NCI-H1417 treated with DMSO at 0.1 percent for 48 hours (cell line): ENCODE measurements at regions not wholly inside any gene's neighbourhood (a gene's known extent, or its start where the extent isn't known, plus 50 kb on each side); places are given as distances from the start of the nearest gene placed in this dataset.
"Not testable (repeated sequence)": the region's sequence is repeated elsewhere in the genome, so short reads cannot be mapped to it uniquely, and the experiment has no call there.

Source experiments
- DNase-seq: peaks from one replicate; lab custom pipeline; 2025; lab: John Stamatoyannopoulos, UW

- DNase-seq, result no peak
Observed at GRCh38 chr14:65834812-65835211, 422.3 kb downstream of the FUT8 start.

- DNase-seq, result no peak
Observed at GRCh38 chr14:65835501-65835900, 423.0 kb downstream of the FUT8 start.

- DNase-seq, result no peak
Observed at GRCh38 chr14:65838565-65838964, 426.0 kb downstream of the FUT8 start.

DNA sequence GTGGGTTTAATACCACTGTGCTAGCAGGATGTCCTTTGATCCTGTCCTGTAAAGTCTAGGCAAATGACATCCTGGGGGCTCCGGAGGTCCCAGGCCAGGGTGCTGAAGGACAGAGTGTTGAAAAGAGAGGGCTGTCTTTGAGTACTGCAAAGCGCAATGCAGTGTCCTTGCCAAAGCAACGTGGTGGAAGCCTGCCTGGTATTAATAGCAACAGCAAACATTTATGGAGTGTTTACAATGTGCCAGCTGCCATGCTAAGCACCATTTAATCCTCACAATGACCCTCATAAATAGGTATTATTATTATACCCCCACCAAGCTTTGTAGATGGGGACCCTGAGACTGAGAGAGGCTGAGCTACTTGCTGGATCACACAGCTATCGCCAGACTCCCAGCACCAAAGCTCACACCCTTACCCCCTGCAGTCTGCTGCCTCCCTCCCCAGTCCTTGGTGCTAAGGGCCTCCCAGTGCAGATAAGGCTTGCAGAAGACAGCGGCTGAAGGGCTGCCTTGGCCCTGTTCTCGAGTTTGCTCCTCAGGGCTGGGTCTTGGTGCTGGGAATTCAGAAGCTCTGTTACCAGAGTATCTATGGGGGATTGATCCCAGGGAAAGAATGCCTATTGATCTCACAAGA, 427.7 kb downstream of the FUT8 start:
- DNase-seq, result peak; percentile 79

- no peak for DNase-seq
Observed at GRCh38 chr14:65840786-65841185, 428.3 kb downstream of the FUT8 start.

DNA sequence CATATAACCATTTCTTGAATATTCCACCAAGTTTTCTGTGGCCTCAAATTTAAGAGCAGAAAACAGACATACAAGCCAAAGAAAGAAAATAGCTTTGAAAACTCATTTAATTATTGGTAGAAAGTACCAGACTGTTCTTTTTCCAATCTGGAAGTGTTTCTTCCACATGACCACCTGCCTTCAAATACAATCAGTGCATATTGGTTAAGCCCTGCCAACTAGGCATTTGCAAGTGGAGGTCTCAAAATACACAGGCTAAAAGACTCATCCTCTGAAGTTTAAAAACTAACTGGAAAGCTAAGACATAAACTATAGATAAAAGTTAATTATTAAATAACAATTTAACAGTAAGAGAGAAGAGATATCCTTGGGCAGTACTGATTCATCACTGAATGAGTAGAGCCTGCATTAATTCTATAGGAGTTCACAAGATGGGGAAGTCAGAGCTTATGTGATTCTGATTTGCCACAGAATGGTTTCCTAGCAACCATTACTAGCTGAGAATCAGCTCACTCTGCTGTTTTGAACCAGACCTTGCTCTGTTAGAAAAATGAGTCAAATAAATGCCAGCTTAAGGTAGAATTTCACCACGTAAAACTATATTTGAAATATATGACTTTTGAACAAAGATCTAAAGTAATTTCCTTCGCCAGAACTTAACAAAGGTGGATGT, 433.8 kb downstream of the FUT8 start:
- DNase-seq, result no peak

- no peak for DNase-seq
Observed at GRCh38 chr14:65847075-65847847, 434.7 kb downstream of the FUT8 start.

GRCh38 chr14:65847931-65848330, 435.4 kb downstream of the FUT8 start:
- DNase-seq, result not testable (repeated sequence)

DNA sequence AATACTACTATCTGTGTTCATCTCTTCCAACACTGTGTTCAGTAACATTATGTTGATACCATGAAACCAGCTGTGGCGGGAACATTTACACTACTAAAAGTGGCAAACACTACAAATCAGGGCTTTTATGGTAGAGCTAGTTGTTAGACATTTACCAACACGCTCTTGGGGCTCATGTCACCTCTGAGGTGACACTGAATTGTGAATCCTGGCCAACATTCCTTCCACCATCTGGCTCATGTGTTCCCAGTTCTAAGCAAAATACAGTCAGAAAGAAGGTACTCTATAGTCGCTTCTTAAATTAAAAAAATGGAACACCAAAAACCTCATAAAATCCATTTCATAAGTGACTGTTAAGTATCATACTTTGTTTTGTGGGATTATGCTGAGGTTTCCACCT, 436.6 kb downstream of the FUT8 start:
- DNase-seq, result no peak

DNA sequence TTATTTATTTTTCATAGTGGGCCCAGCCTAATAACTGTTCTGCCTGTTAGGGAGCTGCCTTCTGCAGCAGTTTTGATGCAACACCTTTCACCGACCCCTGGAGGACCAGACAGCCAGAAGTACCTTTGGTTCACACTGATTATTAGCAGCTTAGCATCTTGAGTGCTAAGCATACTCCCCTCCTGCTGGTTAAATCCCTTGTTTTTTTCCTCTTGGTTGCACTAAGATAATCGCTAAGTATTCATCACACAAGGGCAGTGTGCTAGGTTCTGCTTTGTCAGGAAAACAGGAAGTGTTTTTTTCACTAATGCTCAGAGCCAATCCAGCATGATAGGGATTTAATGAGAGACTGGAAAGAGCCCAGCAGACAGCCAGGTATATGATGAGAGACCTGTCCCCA, 437.0 kb downstream of the FUT8 start:
- DNase-seq, result peak; percentile 37

- no peak for DNase-seq
Observed at GRCh38 chr14:65850429-65851135, 438.1 kb downstream of the FUT8 start.

GRCh38 chr14:65852689-65853088, 440.2 kb downstream of the FUT8 start:
- DNase-seq, result no peak

DNA sequence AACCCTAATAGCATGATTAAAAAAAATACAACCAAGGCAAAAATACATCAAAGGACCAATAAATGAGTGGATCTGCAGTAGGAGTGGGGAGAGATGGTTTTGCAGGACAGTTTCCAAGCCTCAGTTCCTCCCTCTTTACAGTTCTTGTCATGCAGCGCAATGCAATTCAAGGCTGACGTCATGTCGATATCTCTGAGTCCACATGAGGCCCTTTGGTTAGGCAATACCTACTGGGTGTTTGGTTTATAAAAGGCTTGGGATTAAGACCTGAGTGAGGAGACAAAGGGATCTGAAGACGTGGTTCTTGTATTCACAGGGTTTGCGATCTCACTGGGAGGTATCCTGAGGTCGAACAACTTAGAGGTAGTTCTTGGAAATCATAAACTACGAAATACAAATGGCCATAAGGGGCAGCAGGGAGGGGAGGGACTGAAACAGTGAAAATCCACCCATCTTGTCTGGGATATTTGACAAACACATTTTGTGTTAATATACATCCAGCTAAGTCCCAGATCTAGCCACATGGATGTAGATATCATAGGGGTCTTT, 441.0 kb downstream of the FUT8 start:
- no peak for DNase-seq

DNA sequence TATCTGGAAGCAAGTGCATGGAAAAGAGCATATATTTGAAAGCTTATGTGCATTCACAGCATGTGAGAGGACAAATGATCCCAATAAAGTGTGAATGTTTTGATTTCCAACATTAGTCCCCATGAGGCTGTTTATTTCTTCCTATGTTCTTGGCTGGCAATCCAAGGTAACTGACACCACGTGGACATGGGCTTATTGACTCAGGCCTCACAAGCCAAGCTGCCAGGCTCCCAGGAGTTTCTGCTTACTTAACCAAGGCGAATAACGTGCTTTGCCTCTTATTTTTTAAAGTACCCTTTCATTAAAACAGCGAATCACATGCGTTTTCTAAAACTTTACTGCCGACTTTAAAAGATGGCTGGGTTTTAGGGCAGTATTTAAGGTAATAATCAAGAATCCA, 441.7 kb downstream of the FUT8 start:
- DNase-seq, result no peak

DNA sequence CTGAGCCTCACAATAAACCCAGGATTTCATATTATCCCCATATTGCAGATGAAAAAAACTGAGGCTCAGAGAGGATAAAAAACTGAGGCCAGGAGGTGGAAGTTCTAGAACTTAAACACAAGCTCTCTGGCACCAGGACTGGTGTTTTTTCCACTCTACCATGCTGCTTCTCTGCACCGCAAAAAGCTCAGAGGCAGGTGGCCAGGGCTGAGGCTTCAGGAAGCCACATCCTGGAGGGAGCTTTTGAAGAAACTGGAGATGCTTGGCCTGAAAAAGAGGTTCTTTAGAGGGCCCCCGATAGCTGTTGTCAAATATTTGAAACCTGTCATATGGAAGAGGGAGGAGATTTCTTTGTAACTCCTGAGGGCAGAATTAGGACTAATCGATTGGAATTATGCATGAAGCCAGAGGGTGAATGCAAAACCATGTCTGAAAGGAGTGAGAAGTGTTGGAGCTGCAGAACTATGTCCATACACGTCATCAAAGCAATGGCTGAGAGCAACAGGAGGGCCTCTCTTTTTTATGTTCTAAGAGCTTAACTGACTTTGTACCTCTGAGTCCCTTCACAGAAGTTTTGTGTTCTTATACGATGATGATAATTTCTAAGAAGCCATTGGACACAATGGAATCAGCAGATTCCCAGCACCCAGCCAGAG, 448.6 kb downstream of the FUT8 start:
- no peak for DNase-seq

DNA sequence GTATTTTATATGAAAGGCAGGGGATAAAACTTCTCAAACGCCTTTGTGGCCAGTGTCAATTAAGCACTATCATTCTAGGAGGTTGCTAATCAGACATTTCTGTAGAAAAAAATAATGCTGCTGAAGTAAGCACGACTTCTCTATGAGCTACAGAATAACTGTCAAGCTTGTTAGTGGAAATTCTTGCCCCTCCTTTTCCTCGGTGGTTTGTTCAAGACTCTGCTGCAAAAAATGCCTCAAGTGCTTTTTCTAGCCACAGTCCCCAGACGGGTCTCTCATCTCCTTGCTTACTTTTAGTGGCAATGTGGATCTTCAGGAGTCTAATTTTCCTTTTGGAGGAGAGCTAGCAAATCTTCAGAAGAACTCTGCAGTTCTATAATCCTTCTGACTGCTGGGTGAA, 452.0 kb downstream of the FUT8 start:
- DNase-seq, result no peak

DNA sequence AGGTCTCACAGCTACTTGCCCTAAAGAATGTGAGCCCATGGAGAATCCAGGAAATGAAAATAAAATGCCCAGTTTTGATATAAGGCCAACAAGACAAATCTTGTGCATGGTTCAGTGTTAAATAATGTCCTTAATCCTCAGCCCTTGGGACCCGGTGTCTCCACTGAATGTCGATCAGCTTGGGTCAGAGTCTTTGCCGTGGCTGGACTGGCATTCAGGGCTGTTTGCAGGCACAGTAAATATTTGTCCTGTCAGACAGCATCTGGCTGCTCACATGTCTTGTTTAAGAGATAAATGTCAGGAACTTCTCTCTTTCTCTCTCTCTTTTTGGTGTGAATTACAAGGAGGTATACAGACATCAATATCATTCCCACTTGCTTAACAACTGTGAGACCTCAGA, 452.5 kb downstream of the FUT8 start:
- no peak for DNase-seq

- no peak for DNase-seq
Observed at GRCh38 chr14:65866448-65866847, 453.9 kb downstream of the FUT8 start.

DNA sequence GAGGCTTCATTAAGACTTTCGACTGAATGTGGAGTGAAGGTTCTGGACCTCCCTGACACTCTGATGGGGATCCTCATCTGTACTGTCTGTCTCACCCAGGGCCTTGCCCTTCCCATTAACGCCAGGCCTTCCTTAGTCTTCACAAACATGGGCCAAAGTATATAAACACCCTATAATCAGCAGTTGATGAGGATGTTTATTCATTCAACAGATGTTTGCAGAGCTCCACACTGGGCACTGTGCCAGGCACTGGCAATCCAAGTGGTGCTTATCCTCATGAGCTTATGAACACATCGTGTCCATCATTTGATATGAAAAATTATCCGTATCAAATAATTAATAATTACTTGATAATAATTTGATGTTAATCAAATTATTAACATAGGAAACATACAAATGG, 454.4 kb downstream of the FUT8 start:
- no peak for DNase-seq

GRCh38 chr14:65867333-65867732, 454.8 kb downstream of the FUT8 start:
- DNase-seq, result no peak

DNA sequence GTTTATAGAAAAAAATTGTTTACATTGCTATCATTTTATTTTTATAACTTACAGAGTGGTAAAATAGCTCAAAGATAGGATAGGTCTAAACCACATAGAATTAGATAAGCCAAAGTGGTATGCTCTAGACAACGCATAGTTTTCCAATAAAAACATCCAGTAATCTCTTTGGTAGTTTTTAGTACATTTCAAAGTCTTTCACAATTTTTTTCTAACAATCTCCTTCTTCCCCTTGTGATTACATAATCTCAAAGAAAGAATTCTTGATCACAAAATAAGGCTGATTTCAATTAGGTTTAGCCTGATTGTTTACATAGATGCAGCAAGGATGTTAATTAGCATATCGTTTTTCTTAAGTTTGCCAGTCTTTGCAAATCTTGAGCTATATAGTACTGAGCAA, 460.0 kb downstream of the FUT8 start:
- DNase-seq, result no peak

DNA sequence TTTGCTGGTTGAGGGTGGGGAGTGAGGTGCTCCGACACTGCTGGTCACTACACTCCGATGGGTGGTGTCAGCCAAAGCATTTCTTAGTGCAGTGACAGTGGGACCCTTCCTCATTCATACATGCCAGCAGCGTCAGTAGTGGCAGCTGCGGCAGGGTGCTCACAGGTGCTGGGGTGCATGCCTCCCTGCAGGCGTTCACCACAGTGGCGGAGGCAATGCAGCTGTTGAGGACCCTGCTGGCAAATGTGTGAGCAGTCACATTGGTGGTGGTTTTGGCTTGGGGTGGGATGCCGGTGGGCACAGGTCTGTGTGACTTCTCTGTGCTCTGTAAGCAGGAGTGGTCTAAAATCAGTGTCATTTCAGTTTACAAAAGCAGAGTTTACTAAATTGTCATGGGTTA, 464.6 kb downstream of the FUT8 start:
- no peak for DNase-seq
